ENCODE measurements at regions not wholly inside any gene's neighbourhood (a gene's known extent, or its start where the extent isn't known, plus 50 kb on each side); places are given as distances from the start of the nearest gene placed in this dataset.

- no peak for TF ChIP-seq CTCF (IDR thresholded peaks at IDR 0.05)
- TF ChIP-seq POLR2A (IDR thresholded peaks at IDR 0.05): no peak
- TF ChIP-seq POLR2AphosphoS5 (IDR thresholded peaks at IDR 0.05): no peak
Observed at GRCh38 chr3:178082326-178082906, 453.8 kb upstream of the KCNMB2 start.
